ENCODE measurements at regions not wholly inside any gene's neighbourhood (a gene's known extent, or its start where the extent isn't known, plus 50 kb on each side); places are given as distances from the start of the nearest gene placed in this dataset.
A peak's percentile ranks its signal among the peaks of the same experiment; 100 is the strongest.

GRCh38 chr10:52701647-52702046, 70.9 kb downstream of the MBL2 start:
- no peaks in the 10 kb centered on the region for H3K27me3 ChIP-seq
- intact Hi-C loops (cut with DNase I) = no loop called here
- no peak for FAIRE-seq
- no peak overlapping the region for H3K4me3 ChIP-seq
- WGBS, 2 donors = 24 to 31% methylated on average over 2 of the region's 2 CpGs
- peak in 1 of 4 donors; percentile 58 for ATAC-seq
- H3K4me1 ChIP-seq = no peaks in the 10 kb centered on the region
- no peak for TF ChIP-seq CTCF (IDR thresholded peaks at IDR 0.05)
- H3K9me3 ChIP-seq = no peaks in the 10 kb centered on the region
- no peak overlapping the region for H3K27ac ChIP-seq
- no peaks in the 10 kb centered on the region for H3K36me3 ChIP-seq
- DNase-seq = no peak

GRCh38 chr10:52703451-52703850, 69.1 kb downstream of the MBL2 start:
- no peak for ATAC-seq
- FAIRE-seq = no peak
- no peak for TF ChIP-seq CTCF (IDR thresholded peaks at IDR 0.05)
- intact Hi-C loops (cut with DNase I) = no loop called here
- WGBS, 2 donors = 80 to 82% methylated on average over 3 of the region's 3 CpGs
- no peaks in the 10 kb centered on the region for H3K27me3 ChIP-seq
- no peaks in the 10 kb centered on the region for H3K4me1 ChIP-seq
- no peak overlapping the region for H3K27ac ChIP-seq
- no peak overlapping the region for H3K4me3 ChIP-seq
- no peaks in the 10 kb centered on the region for H3K36me3 ChIP-seq
- no peaks in the 10 kb centered on the region for H3K9me3 ChIP-seq
- no peak for DNase-seq

GRCh38 chr10:52703898-52704297, 68.7 kb downstream of the MBL2 start:
- DNase-seq (no peak), FAIRE-seq (no peak), ATAC-seq (no peak)
- intact Hi-C loops (cut with DNase I) = no loop called here
- TF ChIP-seq CTCF (IDR thresholded peaks at IDR 0.05) = no peak
- H3K9me3 ChIP-seq = no peaks in the 10 kb centered on the region
- no peaks in the 10 kb centered on the region for H3K27me3 ChIP-seq
- 59 to 70% methylated on average over 4 of the region's 4 CpGs for WGBS, 2 donors
- no peaks in the 10 kb centered on the region for H3K36me3 ChIP-seq
- H3K4me1 ChIP-seq = no peaks in the 10 kb centered on the region
- H3K4me3 ChIP-seq = no peak overlapping the region
- H3K27ac ChIP-seq = no peak overlapping the region

- Histone ChIP-seq H3K27ac (no peak overlapping the region), H3K27me3 (no peaks in the 10 kb centered on the region), H3K4me3 (no peak overlapping the region), H3K9me3 (no peaks in the 10 kb centered on the region), H3K36me3 (no peaks in the 10 kb centered on the region), H3K4me1 (no peaks in the 10 kb centered on the region)
- WGBS, 2 donors = 78 to 81% methylated on average over 4 of the region's 4 CpGs
- no peak for TF ChIP-seq CTCF (IDR thresholded peaks at IDR 0.05)
- DNase-seq = no peak
- no peak for FAIRE-seq
- no peak for ATAC-seq
- intact Hi-C loops (cut with DNase I) = no loop called here
Observed at GRCh38 chr10:52706332-52707070, 66.1 kb downstream of the MBL2 start.

All from pancreas (tissue), 10 donors.